Lower lobe of right lung (tissue), 2 donors: ENCODE measurements at regions not wholly inside any gene's neighbourhood (a gene's known extent, or its start where the extent isn't known, plus 50 kb on each side); places are given as distances from the start of the nearest gene placed in this dataset.

ENCODE experiments used
- ATAC-seq, 2 donors: fragments of 200-7000 bp; cut with Tn5 transposase; one replicate each; pipeline ENCODE4 v1.9.1; 2020 to 2022; ENCODE audit warnings: mild to moderate bottlenecking in 2 of 2, moderate library complexity in 2 of 2
- DNase-seq: peaks from one replicate; pipeline ENCODE4 v3.0.0-alpha.2; 2020
- H3K27ac ChIP-seq: fragments of 200-600 bp; one replicate; pipeline ENCODE4 v1.8.0; 2022
- H3K27me3 ChIP-seq: fragments of 200-600 bp; one replicate; pipeline ENCODE4 v1.8.0; 2022; ENCODE audit warnings: low read depth
- H3K36me3 ChIP-seq: fragments of 200-600 bp; one replicate; pipeline ENCODE4 v1.8.0; 2022; ENCODE audit warnings: mild to moderate bottlenecking
- H3K4me1 ChIP-seq: fragments of 200-600 bp; one replicate; pipeline ENCODE4 v1.8.0; 2022
- H3K4me3 ChIP-seq: fragments of 200-600 bp; one replicate; pipeline ENCODE4 v1.8.0; 2022; ENCODE audit warnings: mild to moderate bottlenecking
- H3K9me3 ChIP-seq: fragments of 200-600 bp; one replicate; pipeline ENCODE4 v1.8.0; 2022
- CTCF ChIP-seq: fragments of 200-600 bp; IDR thresholded peaks from one replicate; pipeline ENCODE4 v1.8.0; 2022; ENCODE audit warnings: antibody characterized with exemption, mild to moderate bottlenecking
- intact Hi-C: fragments of 100-400 bp; cut with DNase I; formaldehyde crosslinking; loops from one replicate; pipeline ENCODE4 v1.11.0; 2022
- donor health status: DM: no; HTN: yes; CAD: no; lungs with severe emphysema.

- no peak for ATAC-seq
- Histone ChIP-seq H3K9me3 (no peaks in the 10 kb centered on the region), H3K27ac (no peak overlapping the region), H3K4me1 (no peaks in the 10 kb centered on the region), H3K36me3 (no peaks in the 10 kb centered on the region), H3K27me3 (no peaks in the 10 kb centered on the region), H3K4me3 (no peak overlapping the region)
- DNase-seq = no peak
- intact Hi-C loops = no loop called here
- no peak for TF ChIP-seq CTCF
Measured at GRCh38 chr12:97751704-97752103, 289.1 kb downstream of the RMST start.

DNA sequence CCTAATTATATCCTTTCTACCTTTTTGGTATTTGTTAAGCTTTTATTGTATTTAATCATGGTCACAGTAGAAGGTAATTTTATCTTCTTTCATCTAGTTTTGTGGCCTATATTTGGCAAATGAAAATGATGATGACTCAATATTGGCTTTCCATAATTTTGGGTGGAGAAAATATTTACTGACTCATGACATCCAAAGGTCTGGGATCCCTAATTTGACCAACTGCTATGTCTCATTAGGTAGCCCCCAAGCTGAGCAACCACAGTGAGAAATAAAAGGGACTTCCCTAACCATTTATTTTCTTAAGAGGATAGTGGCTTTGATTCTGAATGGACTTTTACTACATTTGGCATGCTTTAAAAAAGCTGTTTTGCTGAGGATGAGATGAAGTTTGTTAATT lies 289.5 kb downstream of the RMST start:
- DNase-seq = no peak
- Histone ChIP-seq H3K27me3 (no peaks in the 10 kb centered on the region), H3K4me1 (no peaks in the 10 kb centered on the region), H3K4me3 (no peak overlapping the region), H3K36me3 (no peaks in the 10 kb centered on the region), H3K27ac (no peak overlapping the region), H3K9me3 (no peaks in the 10 kb centered on the region)
- intact Hi-C loops = no loop called here
- ATAC-seq = no peak
- TF ChIP-seq CTCF = no peak

- Histone ChIP-seq H3K9me3 (no peaks in the 10 kb centered on the region), H3K4me3 (no peak overlapping the region), H3K27ac (no peak overlapping the region), H3K4me1 (no peaks in the 10 kb centered on the region), H3K27me3 (no peaks in the 10 kb centered on the region), H3K36me3 (no peaks in the 10 kb centered on the region)
- no peak for TF ChIP-seq CTCF
- ATAC-seq (no peak), DNase-seq (no peak)
- intact Hi-C loops = no loop called here
Measured at GRCh38 chr12:97753332-97753731, 290.7 kb downstream of the RMST start.

DNA sequence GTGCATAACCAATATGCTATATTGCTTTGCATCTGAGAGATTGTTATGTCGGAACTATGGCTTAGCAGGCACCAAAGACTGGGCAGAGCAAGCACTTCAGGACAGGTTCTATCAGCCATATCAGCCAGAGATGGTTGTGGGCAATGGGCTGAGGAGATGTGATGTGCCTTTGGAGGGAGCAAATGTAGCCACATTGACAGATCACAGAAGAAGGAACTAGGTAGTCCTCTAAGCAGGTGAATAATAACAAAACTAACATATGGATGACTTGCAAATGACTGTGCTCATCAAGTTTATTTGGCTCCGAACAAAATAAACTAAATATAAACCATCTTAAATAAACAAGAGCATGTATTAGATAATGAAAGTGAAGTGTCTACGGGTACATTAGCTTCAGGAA lies 291.7 kb downstream of the RMST start:
- H3K27ac ChIP-seq = no peak overlapping the region
- no peaks in the 10 kb centered on the region for H3K27me3 ChIP-seq
- no peak for ATAC-seq
- intact Hi-C loops = no loop called here
- DNase-seq = no peak
- no peak for TF ChIP-seq CTCF
- no peaks in the 10 kb centered on the region for H3K4me1 ChIP-seq
- no peaks in the 10 kb centered on the region for H3K9me3 ChIP-seq
- no peak overlapping the region for H3K4me3 ChIP-seq
- H3K36me3 ChIP-seq = no peaks in the 10 kb centered on the region

DNA sequence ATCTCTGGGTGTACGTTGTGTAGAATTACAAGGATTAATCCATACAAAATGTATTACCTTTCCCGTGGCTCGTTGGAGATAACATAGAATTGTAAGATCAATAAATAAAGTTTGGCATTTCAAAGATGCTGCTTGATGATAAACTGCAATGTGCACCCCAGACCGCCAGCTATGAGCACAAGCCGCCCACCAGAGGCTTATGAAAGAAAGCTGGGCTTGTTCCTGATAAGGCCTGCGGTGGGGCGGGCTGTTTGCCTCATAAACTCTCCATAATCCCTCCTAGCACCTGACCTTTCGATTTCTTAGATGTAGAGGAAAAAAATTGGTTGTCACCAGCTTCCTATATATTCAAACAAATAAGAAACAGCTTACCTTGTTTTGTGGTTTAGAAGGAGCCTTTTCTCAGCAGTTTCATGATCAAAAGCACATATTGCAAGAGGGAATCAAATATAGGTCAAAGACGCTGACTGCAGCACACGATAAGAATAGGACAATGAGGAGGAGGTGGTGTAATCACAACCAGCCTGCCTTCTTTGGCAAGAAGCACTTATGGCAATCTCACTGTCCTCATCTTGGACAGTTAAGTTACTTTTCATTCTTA lies 293.6 kb downstream of the RMST start:
- no peaks in the 10 kb centered on the region for H3K4me1 ChIP-seq
- peak overlapping the region; percentile 62 for H3K27ac ChIP-seq
- TF ChIP-seq CTCF = no peak
- no peaks in the 10 kb centered on the region for H3K27me3 ChIP-seq
- no peaks in the 10 kb centered on the region for H3K9me3 ChIP-seq
- intact Hi-C loops = no loop called here
- DNase-seq (no peak), ATAC-seq (peak in 1 of 2 donors; percentile 33)
- H3K4me3 ChIP-seq = no peak overlapping the region
- no peaks in the 10 kb centered on the region for H3K36me3 ChIP-seq

DNA sequence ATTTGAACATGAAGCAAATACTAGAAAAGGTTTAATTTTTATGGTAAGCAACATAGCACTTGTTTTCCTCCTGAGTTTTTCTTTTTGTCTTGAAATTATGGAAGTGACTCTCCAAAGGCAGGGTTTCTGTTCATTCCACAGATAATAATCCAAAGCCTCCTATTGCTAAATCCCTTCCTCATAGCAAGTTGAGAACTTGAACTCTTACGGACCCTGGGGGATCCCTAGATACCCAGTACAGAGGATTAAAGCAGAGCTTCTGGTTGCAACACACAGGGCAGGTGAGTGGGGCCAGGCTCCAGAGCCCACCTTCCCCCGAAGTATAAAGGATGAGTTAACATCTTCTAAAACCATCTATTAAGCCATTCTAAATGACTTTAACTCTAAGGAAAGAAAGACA lies 294.1 kb downstream of the RMST start:
- intact Hi-C loops = no loop called here

More for the DNA sequence above, 294.1 kb downstream of the RMST start:
- no peak for DNase-seq
- Histone ChIP-seq H3K4me1 (no peaks in the 10 kb centered on the region), H3K36me3 (no peaks in the 10 kb centered on the region), H3K27ac (peak overlapping the region; percentile 62), H3K9me3 (no peaks in the 10 kb centered on the region), H3K4me3 (no peak overlapping the region), H3K27me3 (no peaks in the 10 kb centered on the region)
- TF ChIP-seq CTCF = no peak
- no peak for ATAC-seq
